Fibroblast of skin of left quadriceps (primary cell): ENCODE measurements at regions not wholly inside any gene's neighbourhood (a gene's known extent, or its start where the extent isn't known, plus 50 kb on each side); places are given as distances from the start of the nearest gene placed in this dataset.
"Not testable (repeated sequence)": the region's sequence is repeated elsewhere in the genome, so short reads cannot be mapped to it uniquely, and the experiment has no call there.

Experiments
- DNase-seq, 2 experiments: peaks; one replicate each; pipeline ENCODE4 v3.0.0-alpha.2; 2013; ENCODE audit warnings: low read depth in 2 of 2

GRCh38 chr10:131532291-131532690 is 220.8 kb upstream of the TCERG1L start:
- no peak for DNase-seq

DNA sequence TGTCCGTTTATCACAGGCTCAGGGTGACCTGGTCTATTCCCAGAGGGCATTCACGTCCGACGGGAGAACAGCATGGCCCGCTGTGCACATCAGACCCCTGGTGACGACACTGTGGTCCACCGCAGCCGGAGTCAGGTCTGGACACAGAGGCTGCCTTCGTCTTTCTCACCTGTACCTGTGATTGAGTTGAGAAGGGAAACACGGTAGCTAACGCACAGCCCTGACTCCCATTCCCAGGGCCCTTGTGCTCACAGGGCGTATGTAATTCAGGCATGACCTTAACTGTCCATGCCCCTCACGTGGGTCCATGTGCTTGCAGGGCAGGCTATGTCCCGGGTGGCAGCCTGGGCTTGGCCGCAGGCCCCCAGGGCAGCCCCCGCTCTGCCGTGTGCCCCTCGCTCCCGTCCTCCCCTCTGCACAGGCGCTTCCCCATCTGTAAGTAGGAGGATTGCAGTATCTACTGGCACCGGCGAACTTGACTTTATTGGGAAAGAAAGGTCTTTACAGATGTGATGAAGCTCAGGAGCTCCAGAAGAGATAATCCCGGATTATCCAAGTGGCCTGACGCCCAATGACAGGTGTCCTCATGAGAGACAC is 221.3 kb upstream of the TCERG1L start:
- no peak for DNase-seq

DNA sequence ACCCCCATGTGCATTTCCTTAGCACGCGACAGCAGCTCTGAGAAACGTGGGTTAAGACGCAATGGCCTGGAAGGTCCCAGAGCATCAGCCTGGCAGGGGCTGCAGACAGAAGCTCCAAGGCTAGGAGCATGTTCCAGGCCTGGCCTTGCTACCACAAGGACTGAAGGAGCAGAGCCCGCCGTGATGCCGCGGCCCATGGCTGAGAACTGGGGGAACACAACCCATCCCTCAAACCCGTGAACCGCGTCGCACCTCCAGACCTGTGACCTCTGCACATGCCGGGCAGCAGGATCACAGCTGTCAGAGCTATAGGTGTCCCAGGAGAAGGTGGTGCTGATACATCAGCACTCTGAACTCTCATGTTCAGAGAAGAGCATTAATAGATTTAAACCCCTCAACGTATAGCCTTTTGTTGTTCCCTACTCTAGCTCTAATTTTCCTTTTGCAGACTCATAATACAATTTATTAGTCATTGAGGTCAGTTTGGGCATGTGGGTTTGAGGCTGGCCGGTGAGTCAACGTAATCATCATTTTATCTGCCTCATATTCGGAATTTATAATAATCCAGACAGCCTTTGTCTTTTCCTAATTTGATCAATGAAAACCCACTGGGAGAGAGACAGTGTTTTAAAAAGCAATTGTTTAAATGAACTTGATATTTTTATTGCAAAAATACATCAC is 222.5 kb upstream of the TCERG1L start:
- DNase-seq: no peak

- no peak for DNase-seq
Observed at GRCh38 chr10:131534836-131535235, 223.3 kb upstream of the TCERG1L start.

GRCh38 chr10:131536676-131537075 is 225.2 kb upstream of the TCERG1L start:
- DNase-seq: no peak

DNA sequence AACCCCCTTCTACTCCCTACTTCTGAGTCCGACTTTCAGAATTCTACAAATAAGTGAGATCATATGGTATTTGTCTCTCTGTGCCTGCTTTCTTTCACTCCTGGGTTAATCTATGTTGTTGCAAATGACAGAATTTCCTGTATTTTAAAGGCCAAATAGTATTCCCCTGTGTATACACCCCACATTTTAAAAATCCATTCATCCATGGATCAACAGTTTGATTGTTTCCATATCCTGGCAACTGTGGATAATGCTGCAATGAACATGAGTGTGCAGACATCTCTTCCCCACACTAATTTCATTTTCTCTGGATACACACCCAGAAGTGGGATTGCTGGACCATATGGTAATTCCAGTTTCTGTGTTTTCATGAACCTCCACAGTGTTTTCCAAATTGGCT is 225.8 kb upstream of the TCERG1L start:
- no peak for DNase-seq

- no peak for DNase-seq
Observed at GRCh38 chr10:131544495-131544894, 233.0 kb upstream of the TCERG1L start.

GRCh38 chr10:131546086-131546810 is 234.7 kb upstream of the TCERG1L start:
- DNase-seq: no peak

DNA sequence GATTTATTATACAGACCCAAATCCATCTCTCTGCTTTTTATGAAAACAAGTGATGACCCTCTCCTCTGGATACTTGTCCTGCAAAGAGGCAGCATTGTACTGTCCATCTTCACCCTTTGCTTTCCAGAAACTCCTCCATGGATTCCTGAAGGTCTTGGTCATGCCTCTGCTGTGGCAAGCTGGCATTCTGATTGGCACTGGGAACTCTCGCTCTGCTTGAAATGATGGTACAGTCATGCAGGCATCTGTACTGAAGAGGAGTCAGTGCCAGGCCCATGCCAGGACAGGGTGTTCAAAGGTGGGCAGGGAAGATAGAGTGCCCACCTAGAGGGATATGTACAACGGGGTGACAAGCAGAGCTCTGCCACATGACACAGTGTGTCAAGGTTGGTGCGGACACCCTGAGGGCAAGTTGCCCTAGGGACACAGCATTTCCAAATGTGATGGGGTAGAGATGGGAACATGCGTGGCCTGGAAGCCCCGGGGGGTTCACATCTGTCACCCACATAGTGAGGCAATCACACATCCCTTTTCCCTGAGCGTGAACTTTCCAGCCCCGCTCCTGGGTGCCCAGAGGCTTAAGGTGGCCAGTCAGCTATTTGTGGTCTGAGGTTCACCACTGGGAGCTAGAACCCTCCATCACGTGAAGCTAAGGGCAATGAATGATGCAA is 235.7 kb upstream of the TCERG1L start:
- DNase-seq: no peak

- DNase-seq: no peak
Observed at GRCh38 chr10:131548176-131548575, 236.7 kb upstream of the TCERG1L start.

- no peak for DNase-seq
Observed at GRCh38 chr10:131549116-131549515, 237.6 kb upstream of the TCERG1L start.

- DNase-seq: no peak
Observed at GRCh38 chr10:131553121-131553520, 241.6 kb upstream of the TCERG1L start.

DNA sequence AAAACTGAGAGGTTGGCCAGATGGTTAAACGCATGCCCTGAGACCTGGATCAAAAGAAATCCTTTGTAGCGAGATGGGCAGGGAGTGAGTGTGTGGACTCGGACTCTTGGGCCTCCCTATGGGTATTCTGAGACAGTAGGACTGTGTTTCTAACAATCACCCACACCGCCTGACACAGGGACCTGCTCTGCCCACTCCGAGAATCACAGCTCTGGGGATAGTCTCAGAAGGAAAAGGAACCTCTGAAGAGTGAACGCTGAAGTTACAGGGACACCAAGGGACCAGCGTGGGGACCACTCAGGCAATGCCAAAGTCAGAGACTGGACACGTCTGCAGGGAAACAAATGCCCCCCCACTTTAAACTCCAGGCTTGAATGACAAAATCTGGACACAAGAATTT is 242.1 kb upstream of the TCERG1L start:
- no peak for DNase-seq

DNA sequence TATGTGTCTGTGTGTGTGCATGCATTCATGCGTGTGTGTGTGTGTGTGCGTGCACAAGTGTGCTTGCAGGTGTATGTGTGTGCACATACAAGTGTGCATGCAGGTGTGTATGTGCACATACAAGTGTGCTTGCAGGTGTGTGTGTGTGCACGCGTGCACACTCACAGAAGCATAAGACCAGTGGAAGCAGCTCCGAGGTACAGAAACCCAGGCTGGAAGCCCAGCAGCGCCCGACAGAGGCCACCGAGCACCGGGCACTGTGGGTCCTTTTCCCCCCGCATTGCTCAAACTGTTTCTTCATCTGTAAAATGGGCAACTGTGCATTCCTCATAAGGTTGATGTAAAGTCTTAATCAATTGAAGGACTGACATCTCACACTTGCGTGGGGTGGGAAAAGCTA is 243.3 kb upstream of the TCERG1L start:
- DNase-seq: no peak

GRCh38 chr10:131555406-131555805 is 243.9 kb upstream of the TCERG1L start:
- no peak for DNase-seq

- DNase-seq: no peak
Observed at GRCh38 chr10:131556061-131556896, 244.8 kb upstream of the TCERG1L start.

- DNase-seq: no peak
Observed at GRCh38 chr10:131556897-131557495, 245.5 kb upstream of the TCERG1L start.

DNA sequence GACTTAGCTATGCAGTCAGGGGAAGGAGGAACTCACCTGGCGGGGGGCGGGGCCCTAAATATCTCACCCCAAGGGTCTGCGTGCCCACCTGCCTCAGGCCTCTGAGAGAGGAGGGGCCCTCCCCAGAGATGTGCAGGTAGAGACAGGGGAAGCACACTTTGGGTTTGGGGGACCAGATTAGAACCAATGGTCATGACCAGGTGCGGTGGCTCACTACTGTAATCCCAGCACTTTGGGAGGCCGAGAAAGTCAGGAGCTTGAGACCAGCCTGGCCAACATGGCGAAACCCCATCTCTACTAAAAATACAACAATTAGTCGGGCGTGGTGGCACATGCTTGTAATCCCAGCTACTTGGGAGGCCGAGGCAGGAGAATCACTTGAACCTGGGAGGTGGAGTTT is 246.4 kb upstream of the TCERG1L start:
- not testable (repeated sequence) for DNase-seq

- no peak for DNase-seq
Observed at GRCh38 chr10:131559450-131559911, 248.0 kb upstream of the TCERG1L start.

GRCh38 chr10:131560166-131560565 is 248.6 kb upstream of the TCERG1L start:
- DNase-seq: no peak

GRCh38 chr10:131560706-131561355 is 249.3 kb upstream of the TCERG1L start:
- no peak for DNase-seq
